Heart left ventricle (tissue), 16 donors: ENCODE measurements at regions not wholly inside any gene's neighbourhood (a gene's known extent, or its start where the extent isn't known, plus 50 kb on each side); places are given as distances from the start of the nearest gene placed in this dataset.
A peak's percentile ranks its signal among the peaks of the same experiment; 100 is the strongest.
"Not testable (repeated sequence)": the region's sequence is repeated elsewhere in the genome, so short reads cannot be mapped to it uniquely, and the experiment has no call there.

ENCODE experiments used
- ATAC-seq, 4 donors: fragments of 200-7000 bp; cut with Tn5 transposase; one replicate each; pipeline ENCODE4 v1.9.1; 2020 to 2022; ENCODE audit warnings: moderate library complexity in 4 of 4, mild to moderate bottlenecking in 3 of 4, moderate number of reproducible peaks in 1 of 4
- DNase-seq, 5 donors: peaks; one replicate each; pipeline ENCODE4 v3.0.0-alpha.2; 2020
- H3K27ac ChIP-seq, 12 donors: fragments of 200-600 bp; sonication (generic) in 4 of 12; one replicate each; pipeline versions ENCODE4 v1.5.0 to v1.8.0; 2016 to 2022; ENCODE audit warnings: mild to moderate bottlenecking in 2 of 12
- H3K27me3 ChIP-seq, 9 donors: fragments of 200-600 bp; sonication (generic) in 2 of 9; one replicate each; pipeline versions ENCODE4 v1.5.1 to v1.8.0; 2016 to 2022; ENCODE audit warnings: mild to moderate bottlenecking in 3 of 9
- H3K36me3 ChIP-seq, 9 donors: fragments of 200-600 bp; sonication (generic) in 2 of 9; one replicate each; pipeline versions ENCODE4 v1.5.0 to v1.8.0; 2018 to 2022; ENCODE audit warnings: mild to moderate bottlenecking in 2 of 9
- H3K4me1 ChIP-seq, 12 donors: fragments of 200-600 bp; sonication (generic) in 4 of 12; one replicate each; pipeline versions ENCODE4 v1.5.0 to v1.8.0; 2016 to 2022; ENCODE audit warnings: mild to moderate bottlenecking in 3 of 12
- H3K4me3 ChIP-seq, 12 donors: fragments of 200-600 bp; sonication (generic) in 4 of 12; one replicate each; pipeline versions ENCODE4 v1.5.0 to v1.8.0; 2017 to 2022; ENCODE audit warnings: mild to moderate bottlenecking in 9 of 12, moderate library complexity in 4 of 12
- H3K9me3 ChIP-seq, 12 donors: fragments of 200-600 bp; sonication (generic) in 4 of 12; one replicate each; pipeline versions ENCODE4 v1.5.0 to v1.8.0; 2016 to 2022; ENCODE audit warnings: mild to moderate bottlenecking in 1 of 12
- CTCF ChIP-seq, 12 donors: fragments of 200-600 bp; sonication (generic) in 4 of 12; IDR thresholded peaks; one replicate each; pipeline versions ENCODE4 v1.5.0 to v1.8.0; 2018 to 2022; ENCODE audit warnings: antibody characterized with exemption in 12 of 12, mild to moderate bottlenecking in 5 of 12
- POLR2A ChIP-seq, 2 donors: fragments of 450-650 bp; IDR thresholded peaks; one replicate each; pipeline ENCODE4 v1.6.1; 2017; ENCODE audit warnings: antibody characterized with exemption in 2 of 2, mild to moderate bottlenecking in 2 of 2, moderate library complexity in 2 of 2
- WGBS, 4 donors: extraction: QIAGEN DNeasy Blood & Tissue Kit in 2 of 4; methylation state at CpG; one replicate each; pipeline versions ENCODE4 v1.1.5 to v1.1.7; 2013 to 2018; 5-methylcytosine and 5-hydroxymethylcytosine counted together
- intact Hi-C, 10 donors: fragments of 100-400 bp; cut with DNase I; formaldehyde crosslinking; loops; one replicate each; pipeline versions ENCODE4 v1.11.1 to v1.14.2; 2022
- donor health status: ischemic (EF 13 %, LVEDD 7.1; RV severe dilation, severe dysfunction).
- donor health status: healthy with polysubstance abuse.
- donor health status: DM: no; HTN: yes; CAD: no.
- donor health status: DM: no; HTN: no; CAD: no.
- donor health status: ischemic (EF 25% LVEDD 6.9; RV normal size, moderate dysfunction).
- donor health status: ischemic (EF 25% LVEDD 5.7; RV mildly dilated, moderate dysfunction).
- donor health status: healthy.
- donor health status: DM: yes; HTN: yes; CAD: no.
- donor health status: ischemic (EF 35%, LVEDD 5.7; RV mildly dilated, moderate dysfunction).
- donor health status: nonischemic (EF 11% LVEDD 7.7; RV severe dilation, severe dysfunction).
- donor health status: DM: yes; HTN: yes; CAD: no.
- donor health status: PGD.
- donor health status: ischemic (EF 29% LVEDD 5.4; RV normal size, mild dysfunction).
- donor health status: nonischemic (EF 23%, LVEDD 6.1; RV moderate dilation, normal function).

DNA sequence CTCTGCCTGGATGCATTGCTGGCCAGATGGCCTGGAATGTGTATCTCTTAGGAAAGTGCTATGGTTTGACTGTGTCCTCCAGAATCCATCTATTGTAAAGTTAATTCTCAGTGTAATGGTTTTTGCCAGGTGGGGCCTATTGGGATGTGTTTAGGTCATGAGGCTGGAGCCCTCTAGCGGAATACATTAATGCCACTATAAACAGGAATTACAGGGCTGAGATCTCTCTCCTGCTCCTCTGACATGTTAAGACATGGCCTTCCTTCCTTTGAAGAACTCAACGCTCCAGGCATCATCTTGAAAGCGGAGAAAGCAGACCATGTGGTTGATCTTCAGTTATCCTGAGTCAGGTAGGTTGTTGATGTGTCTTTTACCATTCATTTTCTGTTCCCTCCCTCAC, 276.4 kb downstream of the RPIA start:
- no peak for ATAC-seq
- TF ChIP-seq CTCF (IDR thresholded peaks at IDR 0.05) = no peak
- TF ChIP-seq POLR2A (IDR thresholded peaks at IDR 0.05) = no peak
- intact Hi-C loops = no loop called here
- DNase-seq = no peak
- 70 to 81% (median 73%) methylated on average over 3 of the region's 3 CpGs for WGBS, 4 donors
- H3K27ac ChIP-seq = no peak overlapping the region
- H3K4me1 ChIP-seq = no peaks in the 10 kb centered on the region
- H3K36me3 ChIP-seq = no peaks in the 10 kb centered on the region
- H3K9me3 ChIP-seq = no peaks in the 10 kb centered on the region
- H3K27me3 ChIP-seq = peaks cover 0 to 2% (median 0%) of the 10 kb centered on the region in 9 donors
- no peak overlapping the region for H3K4me3 ChIP-seq

- WGBS, 4 donors = 59 to 75% (median 68%) methylated on average over 1 to 2 of the region's 2 CpGs
- peaks cover 0 to 14% (median 3%) of the 10 kb centered on the region in 9 donors for H3K27me3 ChIP-seq
- H3K27ac ChIP-seq, H3K4me3 ChIP-seq, ATAC-seq, intact Hi-C loops, DNase-seq, H3K9me3 ChIP-seq, H3K4me1 ChIP-seq, H3K36me3 ChIP-seq: not testable (repeated sequence)
Observed at GRCh38 chr2:88978011-88978410, 286.5 kb downstream of the RPIA start.

GRCh38 chr2:88978446-88978845, 287.0 kb downstream of the RPIA start:
- H3K27ac ChIP-seq, H3K4me1 ChIP-seq, ATAC-seq, H3K4me3 ChIP-seq, intact Hi-C loops, H3K9me3 ChIP-seq, H3K36me3 ChIP-seq: not testable (repeated sequence)
- WGBS, 4 donors = 14 to 46% (median 36%) methylated on average over 1 of the region's 1 CpG
- peaks cover 0 to 14% (median 3%) of the 10 kb centered on the region in 9 donors for H3K27me3 ChIP-seq
- peak; percentile 34 to 88 (median 71) for DNase-seq

DNA sequence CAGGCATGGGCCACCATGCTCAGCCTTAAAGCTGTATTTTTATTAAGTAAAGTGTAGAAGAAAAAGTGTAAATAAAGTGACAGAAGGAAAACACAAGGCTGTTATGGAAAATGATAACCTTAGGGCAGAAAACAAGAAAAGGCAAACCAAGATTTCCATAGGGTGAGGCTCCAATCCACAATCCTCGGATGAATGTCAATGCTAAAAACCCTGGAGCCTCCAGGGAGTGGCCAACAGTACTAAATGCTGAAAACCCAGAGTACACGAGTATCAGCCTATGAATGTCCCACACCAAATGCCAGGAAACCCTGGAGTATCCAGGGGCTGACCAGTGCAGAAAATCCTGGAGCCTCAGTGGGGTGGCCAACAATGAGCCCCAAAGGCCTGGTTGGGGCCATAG, 292.6 kb downstream of the RPIA start:
- H3K27ac ChIP-seq, H3K9me3 ChIP-seq, H3K4me3 ChIP-seq, H3K36me3 ChIP-seq, ATAC-seq, H3K27me3 ChIP-seq, intact Hi-C loops, H3K4me1 ChIP-seq, DNase-seq: not testable (repeated sequence)
- 67 to 80% (median 74%) methylated on average over 2 of the region's 2 CpGs for WGBS, 4 donors

DNA sequence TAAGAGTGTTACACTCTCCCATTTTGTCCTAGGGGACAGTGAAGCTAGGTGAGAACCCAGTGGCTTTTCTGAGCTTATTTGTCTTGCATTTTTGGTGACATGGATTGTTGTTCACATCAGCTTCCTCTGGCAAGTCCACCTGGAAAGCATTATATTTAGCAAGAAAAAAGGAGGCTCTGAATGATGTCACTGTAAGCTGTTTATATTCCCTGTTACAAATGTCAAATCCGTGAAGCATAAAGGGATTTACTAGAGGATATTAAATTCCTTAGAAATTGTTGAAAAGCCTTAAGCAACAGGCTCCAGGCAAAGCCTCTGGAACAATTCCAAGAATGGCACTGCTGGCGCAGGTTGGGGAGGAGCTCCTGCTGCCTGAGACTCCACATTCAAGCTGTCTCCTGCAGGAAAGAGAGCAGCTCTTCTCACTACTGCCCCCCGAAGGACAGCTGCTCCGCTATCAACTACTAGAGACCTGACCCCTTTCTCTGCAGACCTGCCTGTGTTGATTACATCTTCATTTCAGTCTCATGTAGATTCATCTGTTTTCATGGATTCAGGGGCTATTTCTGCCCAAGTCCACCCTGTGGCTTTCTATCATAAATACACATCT, 295.4 kb downstream of the RPIA start:
- H3K4me3 ChIP-seq, DNase-seq, H3K36me3 ChIP-seq, H3K4me1 ChIP-seq, H3K27ac ChIP-seq, ATAC-seq, intact Hi-C loops, H3K27me3 ChIP-seq, H3K9me3 ChIP-seq: not testable (repeated sequence)
- TF ChIP-seq CTCF (IDR thresholded peaks at IDR 0.05) = peak in 4 of 12 donors; percentile 4 to 15 (median 6)
- whole genome bisulfite sequencing, 4 donors = 6 to 13% (median 8%) methylated on average over 4 of the region's 4 CpGs

DNA sequence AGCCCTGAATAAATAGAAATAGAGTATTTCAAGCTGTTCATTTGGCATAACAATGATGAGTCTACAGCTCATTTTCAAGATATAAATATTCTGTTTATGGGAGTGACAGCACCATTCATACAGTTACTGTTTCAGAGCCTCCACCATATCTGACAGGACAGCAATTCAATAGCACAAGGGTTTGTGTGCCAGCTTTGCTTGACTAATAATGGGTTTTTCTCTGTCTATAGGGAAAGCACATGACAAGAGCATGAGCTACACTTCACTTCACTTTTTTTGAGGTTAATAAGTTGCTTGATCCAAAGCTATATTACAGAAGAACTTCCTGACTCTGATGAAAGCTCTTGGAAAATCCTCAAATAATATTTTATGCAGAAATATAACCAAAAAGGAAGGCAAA, 297.1 kb downstream of the RPIA start:
- ATAC-seq, H3K4me3 ChIP-seq, DNase-seq, H3K4me1 ChIP-seq, H3K9me3 ChIP-seq, H3K27me3 ChIP-seq, H3K27ac ChIP-seq, intact Hi-C loops, H3K36me3 ChIP-seq: not testable (repeated sequence)

GRCh38 chr2:88992819-88993218, 301.3 kb downstream of the RPIA start:
- H3K4me1 ChIP-seq, H3K9me3 ChIP-seq, intact Hi-C loops, ATAC-seq, H3K27me3 ChIP-seq, DNase-seq, H3K36me3 ChIP-seq, H3K4me3 ChIP-seq, H3K27ac ChIP-seq: not testable (repeated sequence)
- 85 to 93% (median 93%) methylated on average over 3 of the region's 3 CpGs for WGBS, 4 donors

GRCh38 chr2:88994856-88995255, 303.4 kb downstream of the RPIA start:
- ATAC-seq, H3K27ac ChIP-seq, DNase-seq, H3K4me3 ChIP-seq, intact Hi-C loops, H3K4me1 ChIP-seq, H3K27me3 ChIP-seq, H3K36me3 ChIP-seq, H3K9me3 ChIP-seq: not testable (repeated sequence)
- no CpG with 5 or more reads among the region's 1 CpG for WGBS, 4 donors

DNA sequence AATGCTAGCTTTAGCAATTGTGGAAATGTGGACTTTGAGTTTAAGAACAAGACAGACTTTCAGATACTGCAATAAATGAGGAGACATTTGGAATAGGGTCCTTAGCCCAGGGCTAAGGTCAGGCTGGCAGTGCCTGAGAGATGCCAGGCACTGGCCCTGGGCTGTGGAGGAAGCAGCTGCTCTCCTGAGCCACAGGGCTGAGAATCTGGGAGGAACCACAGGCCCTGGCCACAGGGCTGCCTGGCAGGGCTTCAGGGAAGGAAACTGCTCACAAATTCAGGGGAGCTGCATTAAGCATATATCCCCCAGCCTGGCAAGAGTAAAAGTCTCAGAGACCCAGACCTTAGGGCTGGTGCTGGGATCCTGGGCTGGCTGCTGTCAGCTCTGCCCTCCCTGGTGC, 305.1 kb downstream of the RPIA start:
- H3K27me3 ChIP-seq, intact Hi-C loops, H3K4me3 ChIP-seq, H3K27ac ChIP-seq, ATAC-seq, H3K4me1 ChIP-seq, H3K36me3 ChIP-seq, DNase-seq, H3K9me3 ChIP-seq: not testable (repeated sequence)
